NB4 (cell line): ENCODE measurements at regions not wholly inside any gene's neighbourhood (a gene's known extent, or its start where the extent isn't known, plus 50 kb on each side); places are given as distances from the start of the nearest gene placed in this dataset.

Experiments
- CTCF ChIP-seq: IDR thresholded peaks from one replicate; pipeline ENCODE4 v1.5.1; 2012; ENCODE audit warnings: low read depth, low read length
- MAX ChIP-seq: IDR thresholded peaks from 2 replicates; pipeline ENCODE4 v1.6.1; 2011; ENCODE audit warnings: low read depth, low read length
- MYC ChIP-seq: IDR thresholded peaks from 2 replicates; pipeline ENCODE4 v1.6.1; 2011; ENCODE audit warnings: low read depth, low read length
- POLR2A ChIP-seq: IDR thresholded peaks from 2 replicates; pipeline ENCODE4 v1.6.1; 2011; ENCODE audit warnings: mild to moderate bottlenecking; ENCODE audit not compliant: insufficient read length; ENCODE audit errors: extremely low read depth

GRCh38 chr9:95383185-95383676 is 65.7 kb upstream of the FANCC start:
- TF ChIP-seq CTCF (no peak), POLR2A (no peak), MAX (no peak), MYC (no peak)
